GM12891 (cell line): ENCODE measurements at regions not wholly inside any gene's neighbourhood (a gene's known extent, or its start where the extent isn't known, plus 50 kb on each side); places are given as distances from the start of the nearest gene placed in this dataset.

Experiments
- PAX5 ChIP-seq: IDR thresholded peaks from 2 replicates; pipeline ENCODE4 v1.6.1; 2011; ENCODE audit warnings: low read length, moderate library complexity, mild to moderate bottlenecking; ENCODE audit not compliant: insufficient read depth, severe bottlenecking
- POLR2A ChIP-seq: IDR thresholded peaks from 2 replicates; pipeline ENCODE4 v1.6.1; 2011; ENCODE audit warnings: low read depth, low read length, control low read depth
- POLR2AphosphoS5 ChIP-seq: IDR thresholded peaks from 2 replicates; pipeline ENCODE4 v1.6.1; 2011; ENCODE audit warnings: low read depth, low read length, control low read depth
- POU2F2 ChIP-seq: IDR thresholded peaks from 2 replicates; pipeline ENCODE4 v1.6.1; 2011; ENCODE audit warnings: low read depth, mild to moderate bottlenecking, control low read depth, low read length, moderate library complexity
- SPI1 ChIP-seq: IDR thresholded peaks from 2 replicates; pipeline ENCODE4 v1.6.1; 2011; ENCODE audit warnings: low read depth, low read length, control low read depth
- TAF1 ChIP-seq: IDR thresholded peaks from 2 replicates; pipeline ENCODE4 v1.6.1; 2011; ENCODE audit warnings: low read depth, low read length, control low read depth

- TF ChIP-seq POLR2A (no peak), POLR2AphosphoS5 (no peak), TAF1 (no peak), SPI1 (no peak), PAX5 (no peak), POU2F2 (no peak)
Observed at GRCh38 chr5:17089001-17089400, 128.4 kb upstream of the BASP1 start.
